GM19455 (cell line): ENCODE measurements at regions not wholly inside any gene's neighbourhood (a gene's known extent, or its start where the extent isn't known, plus 50 kb on each side); places are given as distances from the start of the nearest gene placed in this dataset.
"Not testable (repeated sequence)": the region's sequence is repeated elsewhere in the genome, so short reads cannot be mapped to it uniquely, and the experiment has no call there.

Source experiments
- ATAC-seq: cut with Tn5 transposase; IDR thresholded peaks from one replicate; pipeline ENCODE4 v1.9.1; 2021; ENCODE audit not compliant: unreplicated experiment

- no peak for ATAC-seq
Observed at GRCh38 chr7:46286356-46286755, 365.3 kb upstream of the IGFBP3 start.

DNA sequence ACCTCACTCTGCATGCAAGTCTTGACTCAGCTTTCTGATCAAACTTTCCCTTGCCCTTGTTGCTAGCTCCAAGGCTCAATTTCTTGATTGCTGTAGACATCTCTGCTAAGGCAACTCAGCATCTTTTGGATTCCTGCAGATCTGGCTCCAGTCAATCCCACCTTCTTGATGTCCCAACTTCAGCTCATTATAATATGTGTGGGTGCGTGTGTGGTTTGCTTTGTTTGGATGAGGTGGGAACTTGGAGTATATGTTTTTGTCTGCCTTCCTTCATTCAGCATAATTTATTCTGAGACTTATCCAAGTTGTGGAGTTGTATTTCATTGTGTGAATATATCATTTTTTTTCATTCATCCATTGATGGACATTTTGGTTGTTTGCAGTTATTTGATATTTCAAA, 364.8 kb upstream of the IGFBP3 start:
- no peak for ATAC-seq

DNA sequence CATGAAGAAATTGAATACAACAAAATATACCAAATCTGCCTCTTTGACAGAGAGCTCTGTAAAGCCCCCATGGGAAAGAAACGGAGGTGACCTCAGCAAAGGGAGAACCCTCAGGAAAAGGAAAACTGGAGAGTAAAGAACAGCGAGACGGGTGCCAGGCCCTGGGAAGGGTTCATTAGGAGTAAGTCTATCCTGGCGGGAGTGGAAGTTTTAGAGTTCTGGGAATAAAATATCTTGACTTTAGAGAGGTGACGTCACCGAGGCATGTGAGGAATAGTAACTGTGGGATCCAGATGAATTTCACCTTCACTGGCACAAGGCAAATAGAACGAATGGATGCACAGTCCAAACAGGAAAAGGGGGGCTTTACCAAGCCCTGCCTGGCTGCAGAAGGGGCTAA, 362.8 kb upstream of the IGFBP3 start:
- no peak for ATAC-seq

GRCh38 chr7:46282155-46282554, 361.1 kb upstream of the IGFBP3 start:
- ATAC-seq = no peak

- ATAC-seq = no peak
Observed at GRCh38 chr7:46281071-46281470, 360.0 kb upstream of the IGFBP3 start.

- ATAC-seq = no peak
Observed at GRCh38 chr7:46279290-46279689, 358.2 kb upstream of the IGFBP3 start.

- no peak for ATAC-seq
Observed at GRCh38 chr7:46264646-46265045, 343.6 kb upstream of the IGFBP3 start.

DNA sequence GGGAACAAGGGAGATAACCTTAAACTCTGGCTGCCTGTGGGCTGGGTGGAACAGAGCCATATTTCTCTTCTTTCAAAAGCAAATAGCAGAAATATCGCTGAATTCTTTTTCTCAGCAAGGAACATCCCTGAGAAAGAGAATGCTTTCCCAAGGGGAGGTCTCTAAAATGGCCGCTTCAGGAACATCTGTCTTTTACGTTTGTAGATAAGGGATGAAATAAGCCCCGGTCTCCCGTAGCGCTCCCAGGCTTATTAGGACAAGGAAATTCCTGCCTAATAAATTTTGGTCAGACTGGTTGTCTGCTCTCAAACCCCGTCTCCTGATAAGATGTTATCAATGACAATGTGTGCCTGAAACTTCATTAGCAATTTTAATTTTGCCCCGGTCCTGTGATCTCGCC, 340.6 kb upstream of the IGFBP3 start:
- not testable (repeated sequence) for ATAC-seq

- no peak for ATAC-seq
Observed at GRCh38 chr7:46259947-46260346, 338.9 kb upstream of the IGFBP3 start.

DNA sequence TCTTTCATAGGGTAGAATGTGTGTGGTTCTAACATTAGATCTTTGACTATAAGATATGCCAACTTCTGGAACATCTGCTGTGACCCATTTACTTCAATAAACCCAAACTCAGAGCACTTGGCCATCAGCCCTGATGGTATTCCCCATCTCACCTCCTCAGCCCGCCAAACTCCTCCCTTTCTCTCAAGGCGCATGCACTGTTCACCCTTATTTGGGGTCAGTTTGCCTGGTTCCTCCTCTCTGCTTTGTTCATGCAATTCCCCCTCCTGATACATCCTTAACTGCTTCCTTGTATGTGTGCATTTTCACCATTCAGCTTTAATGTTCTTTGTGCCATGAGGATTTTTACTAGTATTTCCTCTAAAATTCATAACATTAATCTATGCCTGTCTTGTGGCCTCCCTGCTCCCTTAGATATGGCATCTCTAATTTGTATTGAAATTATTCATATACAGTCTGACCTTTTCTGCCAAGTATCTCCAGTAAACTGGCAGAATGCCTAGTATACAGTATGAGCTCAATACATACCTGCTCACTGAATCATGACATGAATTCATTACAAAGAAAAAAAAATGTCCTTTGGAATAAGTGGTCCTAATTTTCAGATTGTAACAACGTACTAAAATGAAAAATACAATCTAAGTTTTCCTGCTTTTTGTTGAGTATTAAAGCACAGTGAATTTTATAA, 336.8 kb upstream of the IGFBP3 start:
- no peak for ATAC-seq

- no peak for ATAC-seq
Observed at GRCh38 chr7:46256870-46257661, 336.0 kb upstream of the IGFBP3 start.

DNA sequence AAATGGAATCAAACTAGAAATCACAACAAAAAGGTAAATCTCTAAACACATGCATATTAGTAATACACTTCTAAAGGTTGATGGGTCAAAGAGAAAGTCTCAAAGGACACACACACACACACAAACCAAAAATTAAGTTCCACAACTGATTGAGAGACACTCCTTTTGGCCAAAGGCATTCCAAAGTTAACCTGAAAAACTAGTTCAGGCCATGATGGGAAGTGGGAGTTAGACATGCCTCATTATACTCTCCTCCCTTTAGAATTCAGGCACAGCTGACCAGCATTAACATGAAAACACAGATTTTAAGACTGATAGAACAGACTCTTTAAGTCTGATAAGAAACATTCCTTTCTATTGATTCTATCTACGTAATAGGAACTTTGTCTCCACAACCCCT, 332.4 kb upstream of the IGFBP3 start:
- no peak for ATAC-seq

DNA sequence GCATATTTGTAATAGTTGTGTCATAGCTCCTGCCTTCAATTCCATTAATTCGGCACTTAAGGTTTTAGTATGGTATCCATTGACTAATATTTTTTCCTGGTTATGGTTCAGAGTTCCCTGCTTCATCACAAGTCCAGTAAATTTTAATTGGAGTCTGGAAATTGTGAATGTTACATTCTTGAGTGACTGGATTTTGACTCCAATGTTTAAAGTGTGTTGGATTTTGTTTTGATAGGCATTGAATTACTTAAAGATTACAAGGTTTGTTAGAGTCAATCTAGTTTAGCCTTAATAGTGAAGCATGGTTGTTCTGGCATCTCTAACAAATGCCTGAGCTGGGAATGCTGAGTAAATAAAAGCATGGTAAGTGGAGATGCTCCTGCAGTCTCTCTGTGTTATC, 326.6 kb upstream of the IGFBP3 start:
- ATAC-seq = no peak

GRCh38 chr7:46245586-46246111, 324.6 kb upstream of the IGFBP3 start:
- ATAC-seq = no peak

- ATAC-seq = no peak
Observed at GRCh38 chr7:46244757-46245156, 323.7 kb upstream of the IGFBP3 start.

GRCh38 chr7:46243406-46243805, 322.3 kb upstream of the IGFBP3 start:
- ATAC-seq = no peak

DNA sequence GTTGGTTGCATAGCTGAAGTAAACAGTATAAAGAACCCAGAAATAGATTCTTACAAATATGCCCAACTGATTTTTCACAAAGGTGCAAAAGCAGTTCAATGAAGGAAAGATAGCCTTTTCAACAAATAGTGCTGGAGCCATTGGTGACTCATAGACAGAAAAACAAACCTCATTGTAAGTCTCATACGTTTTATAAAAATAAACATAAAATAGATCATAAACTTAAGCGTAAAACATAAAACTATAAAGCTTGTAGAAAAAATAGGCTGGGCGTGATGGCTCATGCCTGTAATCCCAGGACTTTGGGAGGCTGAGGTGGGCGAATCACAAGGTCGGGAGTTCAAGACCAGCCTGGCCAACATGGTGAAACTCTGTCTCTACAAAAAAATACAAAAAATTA, 318.8 kb upstream of the IGFBP3 start:
- ATAC-seq = no peak

DNA sequence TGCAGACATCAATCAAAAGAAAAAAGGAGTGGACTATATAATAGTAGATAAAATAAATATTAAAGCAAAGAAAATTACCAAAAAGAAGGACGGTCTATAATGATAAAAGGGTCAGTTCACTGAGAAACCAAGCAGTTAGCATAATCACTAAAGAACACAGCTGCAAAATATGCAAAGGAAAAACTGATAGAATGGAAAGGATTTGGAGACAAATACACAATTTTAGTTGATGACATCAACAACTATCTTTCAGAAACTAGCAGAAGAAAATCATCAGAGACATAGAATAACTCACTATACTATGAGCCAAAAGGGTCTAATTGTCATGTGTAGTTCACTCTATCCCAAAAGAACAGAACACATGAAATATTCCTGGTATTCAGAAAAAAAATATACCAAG, 316.4 kb upstream of the IGFBP3 start:
- no peak for ATAC-seq

- ATAC-seq = no peak
Observed at GRCh38 chr7:46233585-46234329, 312.7 kb upstream of the IGFBP3 start.

DNA sequence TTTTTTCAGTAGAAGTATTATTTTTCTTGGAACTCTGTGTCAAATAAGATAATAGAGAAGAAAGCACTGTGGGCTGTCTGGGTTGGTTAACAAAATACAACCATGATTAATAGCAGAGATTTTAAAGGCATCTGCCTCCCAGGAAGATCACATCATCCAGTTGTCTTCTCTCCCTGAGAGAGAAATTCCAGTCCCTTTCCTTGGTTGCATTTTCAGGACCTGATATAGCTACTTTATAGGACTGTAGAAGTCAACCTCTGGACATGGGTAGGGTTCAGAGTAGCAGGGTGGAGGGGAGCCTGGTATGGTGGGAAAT, 309.9 kb upstream of the IGFBP3 start:
- no peak for ATAC-seq

GRCh38 chr7:46230298-46230989, 309.4 kb upstream of the IGFBP3 start:
- ATAC-seq = no peak
